Fibroblast of villous mesenchyme (primary cell): ENCODE measurements at regions not wholly inside any gene's neighbourhood (a gene's known extent, or its start where the extent isn't known, plus 50 kb on each side); places are given as distances from the start of the nearest gene placed in this dataset.
"Not testable (repeated sequence)": the region's sequence is repeated elsewhere in the genome, so short reads cannot be mapped to it uniquely, and the experiment has no call there.

Experiments used
- DNase-seq: peaks from one replicate; pipeline ENCODE4 v3.0.0-alpha.2; 2010; ENCODE audit warnings: low read depth
- H3K4me3 ChIP-seq: 2 replicates; pipeline ENCODE4 v1.5.1; 2011; ENCODE audit warnings: low read depth, mild to moderate bottlenecking, low read length
- TF ChIP-seq, protein P1 (sequence below): IDR thresholded peaks from 2 replicates; pipeline ENCODE4 v1.5.1; 2012; ENCODE audit warnings: low read depth, mild to moderate bottlenecking, low read length; ENCODE audit not compliant: insufficient read depth

DNA sequence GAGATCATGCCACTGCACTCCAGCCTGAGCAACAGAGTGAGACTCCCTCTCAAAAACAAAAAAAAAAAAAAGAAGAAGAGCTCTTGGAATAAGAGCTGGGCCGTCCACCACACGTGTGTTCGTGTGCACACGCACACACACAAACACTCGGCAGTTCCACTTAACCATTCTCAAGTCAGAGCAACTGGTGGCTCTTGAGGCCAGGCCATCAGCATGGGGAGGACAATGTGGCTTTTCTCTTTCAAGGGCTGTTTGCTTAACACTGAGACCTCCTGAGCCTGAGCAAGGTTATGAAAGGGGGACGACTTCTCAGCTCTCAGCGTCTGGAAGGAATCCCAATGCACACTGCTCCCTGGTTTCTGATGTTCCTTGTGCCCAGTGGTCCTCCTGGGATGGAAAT lies 444.9 kb downstream of the SOX9 start:
- DNase-seq: no peak
- TF ChIP-seq, protein P1, sequence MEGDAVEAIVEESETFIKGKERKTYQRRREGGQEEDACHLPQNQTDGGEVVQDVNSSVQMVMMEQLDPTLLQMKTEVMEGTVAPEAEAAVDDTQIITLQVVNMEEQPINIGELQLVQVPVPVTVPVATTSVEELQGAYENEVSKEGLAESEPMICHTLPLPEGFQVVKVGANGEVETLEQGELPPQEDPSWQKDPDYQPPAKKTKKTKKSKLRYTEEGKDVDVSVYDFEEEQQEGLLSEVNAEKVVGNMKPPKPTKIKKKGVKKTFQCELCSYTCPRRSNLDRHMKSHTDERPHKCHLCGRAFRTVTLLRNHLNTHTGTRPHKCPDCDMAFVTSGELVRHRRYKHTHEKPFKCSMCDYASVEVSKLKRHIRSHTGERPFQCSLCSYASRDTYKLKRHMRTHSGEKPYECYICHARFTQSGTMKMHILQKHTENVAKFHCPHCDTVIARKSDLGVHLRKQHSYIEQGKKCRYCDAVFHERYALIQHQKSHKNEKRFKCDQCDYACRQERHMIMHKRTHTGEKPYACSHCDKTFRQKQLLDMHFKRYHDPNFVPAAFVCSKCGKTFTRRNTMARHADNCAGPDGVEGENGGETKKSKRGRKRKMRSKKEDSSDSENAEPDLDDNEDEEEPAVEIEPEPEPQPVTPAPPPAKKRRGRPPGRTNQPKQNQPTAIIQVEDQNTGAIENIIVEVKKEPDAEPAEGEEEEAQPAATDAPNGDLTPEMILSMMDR: no peak
- H3K4me3 ChIP-seq: no peak overlapping the region

DNA sequence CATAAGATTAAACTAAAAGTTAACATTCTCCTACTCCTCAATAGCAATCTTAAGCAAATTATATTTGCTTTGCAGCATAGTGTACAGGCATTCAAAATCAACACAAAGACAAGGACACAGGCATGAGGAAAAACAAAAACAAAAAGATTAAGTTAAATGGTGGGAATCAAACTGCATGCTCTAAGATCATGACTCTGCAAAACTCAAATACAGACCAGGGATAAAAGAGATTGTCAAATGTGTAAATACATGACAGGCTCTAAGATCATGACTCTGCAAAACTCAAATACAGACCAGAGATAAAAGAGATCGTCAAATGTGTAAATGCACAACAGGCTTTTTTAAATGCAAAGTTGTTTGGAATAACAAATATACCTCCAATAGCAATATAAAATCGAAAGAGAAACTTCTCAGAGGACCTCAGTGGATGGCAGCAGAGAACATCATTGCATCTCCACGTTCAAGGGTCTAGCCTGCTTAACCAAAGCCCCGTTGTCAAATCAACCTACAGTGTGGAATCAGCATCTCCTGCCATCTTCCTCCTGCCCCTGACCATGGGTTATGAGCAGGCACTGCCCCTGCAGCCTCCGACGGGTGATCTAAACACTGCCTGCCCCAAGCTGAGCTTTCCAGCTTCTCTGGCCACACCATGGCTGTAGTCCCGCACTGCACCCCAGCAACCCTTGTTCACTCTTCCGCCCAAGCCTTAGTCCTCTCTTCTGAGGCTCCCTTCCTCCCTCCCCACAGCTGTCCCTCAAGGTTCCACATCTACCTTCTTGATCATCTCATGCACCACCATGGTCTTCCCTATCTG lies 446.1 kb downstream of the SOX9 start:
- DNase-seq: no peak
- no peak overlapping the region for H3K4me3 ChIP-seq
- TF ChIP-seq, protein P1: no peak

DNA sequence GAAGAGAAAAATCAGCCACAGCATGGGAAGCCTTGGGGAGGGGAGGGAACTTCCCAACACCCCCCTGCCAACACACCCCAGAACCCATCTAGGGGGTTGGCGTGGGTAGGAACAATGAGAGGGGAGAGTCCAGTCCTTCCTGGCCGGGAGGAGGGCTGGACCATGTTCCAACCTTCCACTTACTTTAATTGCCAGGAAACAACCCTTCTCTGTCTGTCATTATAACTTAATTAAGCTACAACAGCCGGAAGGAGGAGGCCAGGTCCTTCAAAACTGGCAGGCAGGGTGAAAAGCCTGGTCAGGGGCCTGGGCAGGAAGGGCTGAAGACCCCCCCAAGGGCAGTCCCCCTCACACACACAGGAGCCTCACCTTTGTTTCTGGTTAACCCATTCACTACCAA lies 447.0 kb downstream of the SOX9 start:
- TF ChIP-seq, protein P1: no peak
- H3K4me3 ChIP-seq: no peak overlapping the region
- no peak for DNase-seq

DNA sequence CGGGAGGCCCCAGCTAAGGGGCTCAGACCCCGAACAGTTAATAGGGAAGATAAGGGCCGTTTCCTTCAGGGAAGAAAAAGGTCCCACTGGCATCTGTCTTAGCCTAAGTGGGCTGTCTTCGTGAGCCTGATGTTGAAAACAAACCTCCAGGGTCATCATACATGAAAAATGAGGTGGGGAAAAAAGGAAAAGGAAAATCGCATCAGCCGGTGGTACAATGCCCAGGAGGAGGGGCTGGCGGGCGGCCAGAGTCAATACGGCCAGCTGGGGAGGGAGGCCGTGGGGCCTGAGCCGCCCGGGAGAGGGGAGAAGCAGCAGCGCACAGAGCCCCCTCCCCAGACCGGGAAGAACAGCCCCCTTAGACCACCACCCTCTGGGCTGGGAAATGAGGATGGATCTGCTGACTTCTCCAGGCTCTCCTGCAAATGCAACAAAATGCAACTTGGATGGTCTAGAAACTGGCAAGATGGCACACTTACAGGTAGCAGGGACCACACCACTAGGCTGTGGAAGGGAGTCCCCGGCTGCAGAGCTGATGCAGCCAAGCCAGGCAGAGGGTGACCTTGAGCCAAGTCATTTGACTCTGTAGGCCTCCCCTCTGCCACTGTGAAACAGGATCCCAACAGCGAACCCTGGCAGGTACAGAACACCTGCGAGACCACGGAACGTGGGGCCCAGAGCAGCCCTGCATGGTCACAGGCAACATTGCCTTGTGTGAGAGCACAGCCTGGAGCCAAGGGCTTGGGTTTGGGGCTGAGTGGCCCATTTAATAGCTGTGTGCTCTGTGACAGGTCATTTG lies 448.5 kb downstream of the SOX9 start:
- TF ChIP-seq, protein P1: no peak
- no peak for DNase-seq

DNA sequence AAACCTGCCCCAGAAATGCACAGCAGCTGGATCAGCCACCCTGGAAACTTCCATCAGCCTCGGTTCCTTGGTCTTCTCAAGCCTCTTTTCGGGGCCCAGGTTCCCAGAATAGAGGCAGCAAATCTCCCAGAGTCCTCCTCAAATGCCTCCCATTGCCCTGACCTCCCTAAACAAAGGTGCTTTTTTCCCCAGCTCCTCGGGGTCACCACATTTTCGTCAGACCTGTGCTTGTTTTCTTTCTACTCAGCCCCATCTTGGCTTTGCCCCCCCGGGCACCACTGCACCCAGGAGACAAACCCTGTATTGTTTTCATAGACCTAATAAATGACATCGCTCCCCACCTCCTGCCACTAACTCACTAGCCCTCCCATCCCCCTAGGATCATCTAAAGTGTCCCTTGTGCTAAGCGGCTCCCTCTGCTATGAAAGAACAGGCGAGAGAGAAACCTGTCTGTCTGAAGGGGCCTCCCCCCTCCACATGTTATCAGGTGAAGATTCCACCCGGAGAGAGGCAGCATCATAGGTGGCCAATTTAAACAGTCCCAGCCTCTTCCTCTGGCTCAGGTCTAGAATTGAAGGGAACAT lies 451.1 kb downstream of the SOX9 start:
- TF ChIP-seq, protein P1: no peak
- no peak overlapping the region for H3K4me3 ChIP-seq
- no peak for DNase-seq

More for the DNA sequence above, 448.5 kb downstream of the SOX9 start:
- H3K4me3 ChIP-seq: no peak overlapping the region

DNA sequence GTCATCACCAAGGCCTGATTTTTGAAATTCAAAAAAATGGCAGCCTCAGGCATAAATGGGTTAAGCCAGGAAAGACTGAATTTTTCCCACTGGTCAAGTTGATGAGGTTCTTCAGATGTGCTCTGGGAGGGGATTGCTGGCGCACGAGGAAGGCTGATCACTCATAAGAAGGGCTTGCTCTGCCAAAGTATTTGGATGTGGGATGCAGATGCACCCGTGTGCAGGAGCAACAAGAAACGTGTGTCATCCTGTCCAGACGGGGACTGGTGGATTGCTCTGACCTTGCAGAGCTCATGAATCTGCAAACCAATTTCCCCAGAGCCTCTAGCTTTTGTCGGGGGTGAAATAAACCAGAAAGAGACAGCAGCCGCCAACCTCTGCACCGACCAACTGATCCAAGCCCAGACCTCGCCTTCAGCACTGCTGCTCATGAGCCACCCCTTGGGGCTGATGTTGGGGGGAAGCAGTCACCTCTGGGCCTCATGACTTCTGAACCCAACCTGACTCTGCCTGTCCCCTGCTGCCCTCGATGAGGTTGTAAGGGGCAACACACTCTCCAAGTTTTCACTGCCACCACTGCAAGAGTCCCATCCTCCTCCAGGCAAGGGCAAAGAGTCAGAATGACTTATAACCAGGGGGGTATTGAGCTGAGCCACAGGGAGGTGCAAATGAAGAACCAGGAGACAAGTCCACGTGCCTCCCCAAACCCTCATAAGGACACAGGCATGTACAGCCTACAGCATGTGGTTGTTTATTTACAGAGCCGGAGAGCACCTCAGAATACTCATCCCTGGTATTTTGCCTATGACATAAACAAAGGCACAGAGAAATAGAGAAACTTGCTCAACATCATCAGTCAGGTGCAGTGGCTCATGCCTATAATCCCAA lies 452.0 kb downstream of the SOX9 start:
- DNase-seq: peak; percentile 28
- no peak overlapping the region for H3K4me3 ChIP-seq
- TF ChIP-seq, protein P1: no peak

DNA sequence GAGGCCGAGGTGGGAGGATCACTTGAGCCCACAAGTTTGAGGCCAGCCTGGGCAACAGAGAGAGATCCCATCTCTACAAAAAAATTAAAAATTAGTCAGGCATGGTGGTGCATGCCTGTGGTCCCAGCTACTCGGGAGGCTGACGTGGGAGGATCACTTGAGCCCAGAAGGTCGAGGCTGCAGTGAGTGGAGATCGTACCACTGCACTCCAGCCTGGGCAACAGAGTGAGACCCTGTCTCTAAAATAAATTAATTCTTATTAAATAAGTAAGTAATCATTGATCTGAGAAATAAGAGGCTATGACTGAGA lies 452.6 kb downstream of the SOX9 start:
- H3K4me3 ChIP-seq, DNase-seq: not testable (repeated sequence)
